H9 (cell line): ENCODE measurements at regions not wholly inside any gene's neighbourhood (a gene's known extent, or its start where the extent isn't known, plus 50 kb on each side); places are given as distances from the start of the nearest gene placed in this dataset.

Experiments
- DNase-seq: peaks from one replicate; pipeline ENCODE4 v3.0.0-alpha.2; 2017
- H2AFZ ChIP-seq: one replicate; pipeline ENCODE4 v1.6.1; 2013; ENCODE audit warnings: mild to moderate bottlenecking, low read length, control low read depth, moderate library complexity
- H2AK5ac ChIP-seq: 2 replicates; pipeline ENCODE4 v1.6.1; 2013; ENCODE audit warnings: low read length, control low read depth, mixed read lengths; ENCODE audit not compliant: insufficient read length
- H2BK120ac ChIP-seq: one replicate; pipeline ENCODE4 v1.6.1; 2013; ENCODE audit warnings: low read depth, mild to moderate bottlenecking, low read length, control low read depth, inconsistent platforms; ENCODE audit not compliant: poor library complexity, severe bottlenecking
- H2BK12ac ChIP-seq: 2 replicates; pipeline ENCODE4 v1.6.1; 2013; ENCODE audit warnings: low read length, control low read depth, mixed read lengths, low read depth; ENCODE audit not compliant: insufficient read length
- H2BK15ac ChIP-seq: 2 replicates; pipeline ENCODE4 v1.6.1; 2013; ENCODE audit warnings: low read depth, low read length, control low read depth
- H2BK20ac ChIP-seq: one replicate; pipeline ENCODE4 v1.6.1; 2013; ENCODE audit warnings: low read depth, mild to moderate bottlenecking, low read length, control low read depth, inconsistent platforms; ENCODE audit not compliant: poor library complexity, severe bottlenecking
- H2BK5ac ChIP-seq: 2 replicates; pipeline ENCODE4 v1.6.1; 2013; ENCODE audit warnings: low read length, control low read depth, mixed read lengths; ENCODE audit not compliant: insufficient read length
- H3K14ac ChIP-seq: 2 replicates; pipeline ENCODE4 v1.6.1; 2013; ENCODE audit warnings: low read length, control low read depth; ENCODE audit not compliant: insufficient read depth
- H3K18ac ChIP-seq: 2 replicates; pipeline ENCODE4 v1.6.1; 2013; ENCODE audit warnings: low read depth, mild to moderate bottlenecking, mixed read lengths, low read length, control low read depth; ENCODE audit not compliant: insufficient read length
- H3K23ac ChIP-seq: 2 replicates; pipeline ENCODE4 v1.6.1; 2013; ENCODE audit warnings: low read length, control low read depth, mixed read lengths, low read depth; ENCODE audit not compliant: insufficient read length
- H3K23me2 ChIP-seq: 2 replicates; pipeline ENCODE4 v1.6.1; 2013; ENCODE audit warnings: low read depth, mild to moderate bottlenecking, mixed read lengths, low read length, control low read depth; ENCODE audit not compliant: insufficient read length, poor library complexity, severe bottlenecking
- H3K27ac ChIP-seq: 2 replicates; pipeline ENCODE4 v1.5.1; 2013; ENCODE audit warnings: low read length, control low read depth, mixed read lengths, low read depth; ENCODE audit not compliant: insufficient read length
- H3K27me3 ChIP-seq: 2 replicates; pipeline ENCODE4 v1.6.1; 2013; ENCODE audit warnings: low read length, control low read depth, inconsistent platforms; ENCODE audit not compliant: insufficient read depth
- H3K4ac ChIP-seq: 2 replicates; pipeline ENCODE4 v1.6.1; 2013; ENCODE audit warnings: low read depth, mild to moderate bottlenecking, control low read depth, inconsistent platforms, low read length, moderate library complexity
- H3K4me1 ChIP-seq: 2 replicates; pipeline ENCODE4 v1.6.1; 2013; ENCODE audit warnings: low read length, control low read depth, inconsistent platforms; ENCODE audit not compliant: insufficient read depth
- H3K4me2 ChIP-seq: 2 replicates; pipeline ENCODE4 v1.6.1; 2013; ENCODE audit warnings: low read length, control low read depth, mixed read lengths; ENCODE audit not compliant: insufficient read length, insufficient read depth
- H3K56ac ChIP-seq: 2 replicates; pipeline ENCODE4 v1.6.1; 2013; ENCODE audit warnings: low read depth, mild to moderate bottlenecking, mixed read lengths, low read length, control low read depth; ENCODE audit not compliant: insufficient read length
- H3K79me1 ChIP-seq: 2 replicates; pipeline ENCODE4 v1.6.1; 2013; ENCODE audit warnings: low read depth, mild to moderate bottlenecking, moderate library complexity, low read length, control low read depth, inconsistent platforms; ENCODE audit not compliant: insufficient read depth, poor library complexity, severe bottlenecking
- H3K79me2 ChIP-seq: 2 replicates; pipeline ENCODE4 v1.6.1; 2013; ENCODE audit warnings: low read length, control low read depth, inconsistent platforms; ENCODE audit not compliant: insufficient read depth
- H3K9ac ChIP-seq: 2 replicates; pipeline ENCODE4 v1.6.1; 2013; ENCODE audit warnings: low read length, control low read depth, mixed read lengths; ENCODE audit not compliant: insufficient read length; ENCODE audit errors: extremely low read depth
- H3K9me3 ChIP-seq: one replicate; pipeline ENCODE4 v1.6.1; 2013; ENCODE audit warnings: low read depth, low read length, inconsistent platforms; ENCODE audit not compliant: control insufficient read depth
- H3T11ph ChIP-seq: one replicate; pipeline ENCODE4 v1.6.1; 2013; ENCODE audit warnings: mild to moderate bottlenecking, low read length, control low read depth, inconsistent platforms
- H4K20me1 ChIP-seq: one replicate; pipeline ENCODE4 v1.6.1; 2013; ENCODE audit not compliant: control insufficient read depth, insufficient read length, insufficient read depth
- H4K5ac ChIP-seq: 2 replicates; pipeline ENCODE4 v1.6.1; 2013; ENCODE audit warnings: low read depth, mild to moderate bottlenecking, mixed read lengths, low read length, control low read depth; ENCODE audit not compliant: insufficient read length
- H4K8ac ChIP-seq: replicated peaks from 2 replicates; pipeline ENCODE4 v1.6.1; 2013; ENCODE audit warnings: low read length, control low read depth, mixed read lengths, low read depth; ENCODE audit not compliant: insufficient read length
- H4K91ac ChIP-seq: 2 replicates; pipeline ENCODE4 v1.6.1; 2013; ENCODE audit warnings: low read depth, mild to moderate bottlenecking, moderate library complexity, mixed read lengths, low read length, control low read depth; ENCODE audit not compliant: insufficient read length
- H3K27ac Mint-ChIP-seq, 3 experiments: 2 replicates in 2 of 3; 3 replicates in 1 of 3; pipeline ENCODE4 v1.8.0; 2020 to 2021; ENCODE audit warnings: mixed read lengths in 3 of 3, mild to moderate bottlenecking in 1 of 3, moderate library complexity in 1 of 3
- H3K27me3 Mint-ChIP-seq: 2 replicates; pipeline ENCODE4 v1.8.0; 2021; ENCODE audit warnings: low read depth, mild to moderate bottlenecking, moderate library complexity, mixed read lengths
- H3K36me3 Mint-ChIP-seq, 3 experiments: 2 replicates in 2 of 3; 3 replicates in 1 of 3; pipeline ENCODE4 v1.8.0; 2020 to 2021; ENCODE audit warnings: low read depth in 3 of 3, mixed read lengths in 3 of 3; ENCODE audit not compliant: insufficient read depth in 1 of 3
- H3K4me1 Mint-ChIP-seq, 2 experiments: 2 replicates each; pipeline ENCODE4 v1.8.0; 2020; ENCODE audit warnings: mixed read lengths in 2 of 2
- H3K4me3 Mint-ChIP-seq, 2 experiments: 2 replicates in 1 of 2; 3 replicates in 1 of 2; pipeline ENCODE4 v1.8.0; 2020 to 2021; ENCODE audit warnings: mild to moderate bottlenecking in 2 of 2, mixed read lengths in 2 of 2, moderate library complexity in 1 of 2
- H3K9me3 Mint-ChIP-seq, 2 experiments: 2 replicates in 1 of 2; 3 replicates in 1 of 2; pipeline ENCODE4 v1.8.0; 2020; ENCODE audit warnings: mild to moderate bottlenecking in 2 of 2, mixed read lengths in 2 of 2, moderate library complexity in 1 of 2
- WGBS: extraction: QIAGEN DNeasy Blood & Tissue Kit; methylation state at CpG from one replicate; pipeline ENCODE4 v1.1.7; 2013; ENCODE audit warnings: missing lambda C conversion rate, low lambda C conversion rate, mixed read lengths; ENCODE audit not compliant: insufficient read length; ENCODE audit errors: extremely low coverage; 5-methylcytosine and 5-hydroxymethylcytosine counted together
- TF ChIP-seq, protein P1 (sequence below): fragments of 200-600 bp; sonication (generic); conservative IDR thresholded peaks from 3 replicates; pipeline ENCODE4 v1.8.0; 2021; ENCODE audit warnings: antibody characterized with exemption, mild to moderate bottlenecking

DNA sequence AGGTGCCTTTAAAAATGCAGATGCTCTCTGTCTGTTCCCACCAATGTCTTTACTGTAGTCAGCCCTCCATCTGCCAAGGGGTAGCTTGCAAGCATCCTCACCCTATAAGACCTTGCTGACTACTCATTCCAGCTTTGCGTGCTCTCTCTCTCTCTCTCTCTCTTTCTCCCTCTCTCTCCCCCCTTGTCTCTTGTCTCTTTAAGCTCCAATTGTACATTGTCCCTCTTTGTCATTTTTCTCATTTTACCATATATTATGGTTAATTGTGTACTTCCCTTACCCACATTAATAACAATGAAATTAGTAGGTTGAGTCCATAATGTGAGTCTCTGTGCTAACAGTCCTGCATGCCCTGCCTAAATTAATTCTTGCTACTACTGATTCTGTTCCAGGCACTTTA, 350.2 kb upstream of the CDH4 start:
- Histone ChIP-seq H3K23ac (no peak overlapping the region), H2BK15ac (no peak overlapping the region), H2BK12ac (no peak overlapping the region), H2BK20ac (no peak overlapping the region), H4K5ac (no peak overlapping the region), H4K8ac (no peak overlapping the region), H3K18ac (no peak overlapping the region), H3K56ac (no peak overlapping the region), H3K23me2 (no peaks in the 10 kb centered on the region), H2BK120ac (no peak overlapping the region), H3K27ac (no peak overlapping the region), H2AFZ (no peak overlapping the region), H4K91ac (no peak overlapping the region), H3K79me2 (no peaks in the 10 kb centered on the region), H3K9ac (no peak overlapping the region), H3K4me2 (no peak overlapping the region), H2AK5ac (no peak overlapping the region), H3K4me1 (peaks cover 6% of the 10 kb centered on the region; the same call in 1 of the 2 replicates), H3K4ac (no peak overlapping the region), H3K79me1 (no peaks in the 10 kb centered on the region), H3K27me3 (0 out of 2 replicates have a peak, but pooled peaks cover under 1% of the 10 kb centered on the region), H3K9me3 (no peaks in the 10 kb centered on the region), H3T11ph (no peak overlapping the region), H2BK5ac (no peak overlapping the region), H3K14ac (no peak overlapping the region), H4K20me1 (no peaks in the 10 kb centered on the region)
- WGBS, result no CpG with 5 or more reads among the region's 1 CpG
- H3K9me3 Mint-ChIP-seq, result peaks cover 10 to 11% of the 10 kb centered on the region in 2 experiments
- H3K27me3 Mint-ChIP-seq, result peaks cover 22% of the 10 kb centered on the region
- DNase-seq, result no peak
- peaks cover 0 to 8% (median 6%) of the 10 kb centered on the region in 3 experiments; a peak in 3 of 7 replicates for H3K36me3 Mint-ChIP-seq
- TF ChIP-seq, protein P1, sequence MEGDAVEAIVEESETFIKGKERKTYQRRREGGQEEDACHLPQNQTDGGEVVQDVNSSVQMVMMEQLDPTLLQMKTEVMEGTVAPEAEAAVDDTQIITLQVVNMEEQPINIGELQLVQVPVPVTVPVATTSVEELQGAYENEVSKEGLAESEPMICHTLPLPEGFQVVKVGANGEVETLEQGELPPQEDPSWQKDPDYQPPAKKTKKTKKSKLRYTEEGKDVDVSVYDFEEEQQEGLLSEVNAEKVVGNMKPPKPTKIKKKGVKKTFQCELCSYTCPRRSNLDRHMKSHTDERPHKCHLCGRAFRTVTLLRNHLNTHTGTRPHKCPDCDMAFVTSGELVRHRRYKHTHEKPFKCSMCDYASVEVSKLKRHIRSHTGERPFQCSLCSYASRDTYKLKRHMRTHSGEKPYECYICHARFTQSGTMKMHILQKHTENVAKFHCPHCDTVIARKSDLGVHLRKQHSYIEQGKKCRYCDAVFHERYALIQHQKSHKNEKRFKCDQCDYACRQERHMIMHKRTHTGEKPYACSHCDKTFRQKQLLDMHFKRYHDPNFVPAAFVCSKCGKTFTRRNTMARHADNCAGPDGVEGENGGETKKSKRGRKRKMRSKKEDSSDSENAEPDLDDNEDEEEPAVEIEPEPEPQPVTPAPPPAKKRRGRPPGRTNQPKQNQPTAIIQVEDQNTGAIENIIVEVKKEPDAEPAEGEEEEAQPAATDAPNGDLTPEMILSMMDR, result no peak
- H3K4me1 Mint-ChIP-seq, result peaks cover 35 to 38% of the 10 kb centered on the region in 2 experiments
- H3K27ac Mint-ChIP-seq, result no peak overlapping the region
- H3K4me3 Mint-ChIP-seq, result no peak overlapping the region; a peak in 1 of 5 replicates
